Transverse colon (tissue), 4 donors: ENCODE measurements at regions not wholly inside any gene's neighbourhood (a gene's known extent, or its start where the extent isn't known, plus 50 kb on each side); places are given as distances from the start of the nearest gene placed in this dataset.

ENCODE experiments used
- DNase-seq: peaks from one replicate; pipeline ENCODE4 v3.0.0-alpha.2; 2019
- H3K27ac ChIP-seq, 4 donors: fragments of 200-600 bp; sonication (generic); 2 replicates each; pipeline ENCODE4 v1.5.1; 2016 to 2018; ENCODE audit warnings: inconsistent platforms in 4 of 4
- H3K27me3 ChIP-seq: fragments of 200-600 bp; sonication (generic); 2 replicates; pipeline ENCODE4 v1.5.1; 2017; ENCODE audit warnings: inconsistent platforms
- H3K36me3 ChIP-seq, 4 donors: fragments of 200-600 bp; sonication (generic); 2 replicates each; pipeline ENCODE4 v1.5.1; 2017 to 2019; ENCODE audit warnings: inconsistent platforms in 4 of 4
- H3K4me1 ChIP-seq, 4 donors: fragments of 200-600 bp; sonication (generic); 2 replicates each; pipeline ENCODE4 v1.5.1; 2017 to 2020; ENCODE audit warnings: inconsistent platforms in 4 of 4
- H3K4me3 ChIP-seq, 4 donors: fragments of 200-600 bp; sonication (generic); 1 replicate in 1 of 4; 2 replicates in 3 of 4; pipeline versions ENCODE4 v1.5.1 to v1.6.1; 2017 to 2019; ENCODE audit warnings: inconsistent platforms in 4 of 4
- H3K9me3 ChIP-seq, 2 donors: fragments of 200-600 bp; sonication (generic); 2 replicates each; pipeline ENCODE4 v1.5.1; 2017 to 2019; ENCODE audit warnings: inconsistent platforms in 2 of 2
- EP300 ChIP-seq: sonication (generic); formaldehyde crosslinking; IDR thresholded peaks from one replicate; pipeline ENCODE4 v1.6.1; 2017; ENCODE audit warnings: antibody characterized with exemption, low read depth
- POLR2A ChIP-seq: fragments of 450-650 bp; IDR thresholded peaks from one replicate; pipeline ENCODE4 v1.6.1; 2016; ENCODE audit warnings: antibody characterized with exemption, mild to moderate bottlenecking, moderate library complexity
- POLR2AphosphoS5 ChIP-seq, 3 donors: sonication (generic); formaldehyde crosslinking; IDR thresholded peaks; one replicate each; pipeline ENCODE4 v1.6.1; 2016; ENCODE audit warnings: antibody characterized with exemption in 3 of 3
- WGBS, 2 donors: methylation state at CpG; one replicate each; pipeline ENCODE4 v1.1.5; 2018; ENCODE audit warnings: low coverage in 1 of 2; 5-methylcytosine and 5-hydroxymethylcytosine counted together
- in situ Hi-C, 4 donors: fragments of 200-750 bp; cut with MboI; loops; one replicate each; pipeline versions ENCODE4 v1.15.0 to v1.15.1; 2017; ENCODE audit warnings: low sequenced_read_pairs in 3 of 4, low pct_ligation_motif_present in 1 of 4, low pct_unique_long_range_greater_than_20kb in 1 of 4
- intact Hi-C: fragments of 100-400 bp; cut with DNase I; formaldehyde crosslinking; loops from one replicate; pipeline ENCODE4 v1.15.1; 2023; ENCODE audit warnings: low total_unique reads
- TF ChIP-seq, protein P1 (sequence below), 5 experiments: fragments of 200-600 bp in 3 of 5; fragments of 450-650 bp in 2 of 5; sonication (generic) in 3 of 5; IDR thresholded peaks; 1 replicate in 2 of 5; 2 replicates in 3 of 5; pipeline ENCODE4 v1.5.1; 2016 to 2017; ENCODE audit warnings: antibody characterized with exemption in 5 of 5, inconsistent platforms in 3 of 5, mild to moderate bottlenecking in 2 of 5, moderate library complexity in 1 of 5

DNA sequence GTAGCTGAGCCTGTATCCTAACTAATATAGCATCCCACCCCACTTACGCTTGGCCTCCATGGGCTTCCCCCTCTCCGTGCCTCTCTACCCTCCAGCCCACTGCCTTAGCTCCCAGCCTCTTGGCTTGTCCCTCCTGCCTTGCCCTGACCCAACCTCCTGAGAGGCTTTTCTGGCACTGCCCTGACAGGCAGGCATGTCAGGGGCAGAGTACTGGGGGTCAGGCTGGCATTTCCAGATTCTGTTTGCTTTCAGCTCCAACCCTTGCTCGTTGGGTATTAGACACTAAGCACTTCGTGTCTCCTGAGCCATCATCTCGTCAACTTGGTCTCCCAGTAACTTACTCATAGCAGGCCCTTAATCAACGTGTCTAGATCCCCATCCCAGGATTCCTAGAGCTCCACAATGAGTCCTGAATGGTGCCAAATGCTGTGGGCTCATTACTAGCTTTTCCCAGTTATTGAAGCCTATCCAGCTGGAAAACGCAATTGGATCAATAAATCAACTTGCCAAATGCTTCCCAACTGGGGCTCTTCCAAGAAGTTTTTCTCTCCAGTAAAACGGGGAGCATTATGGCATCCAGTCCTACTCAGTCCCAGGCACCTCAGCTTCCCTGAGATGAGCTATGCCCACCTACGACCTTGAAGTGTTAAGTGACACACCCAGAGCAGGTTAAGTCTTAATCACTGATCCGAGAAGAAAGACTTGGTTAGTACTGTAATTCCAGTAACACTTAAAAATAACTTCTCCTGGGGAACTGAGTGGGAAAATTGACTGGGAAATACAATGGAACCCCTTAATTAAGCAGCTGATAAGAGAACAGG lies 78.5 kb upstream of the DLG1 start:
- no peaks in the 10 kb centered on the region for H3K36me3 ChIP-seq
- H3K27me3 ChIP-seq, result no peaks in the 10 kb centered on the region
- no peak for DNase-seq
- no peak overlapping the region for H3K4me3 ChIP-seq
- in situ Hi-C loops (no loop called here), intact Hi-C loops (no loop called here)
- H3K27ac ChIP-seq, result peak overlapping the region in 1 of 4 donors; percentile 65
- TF ChIP-seq, protein P1, sequence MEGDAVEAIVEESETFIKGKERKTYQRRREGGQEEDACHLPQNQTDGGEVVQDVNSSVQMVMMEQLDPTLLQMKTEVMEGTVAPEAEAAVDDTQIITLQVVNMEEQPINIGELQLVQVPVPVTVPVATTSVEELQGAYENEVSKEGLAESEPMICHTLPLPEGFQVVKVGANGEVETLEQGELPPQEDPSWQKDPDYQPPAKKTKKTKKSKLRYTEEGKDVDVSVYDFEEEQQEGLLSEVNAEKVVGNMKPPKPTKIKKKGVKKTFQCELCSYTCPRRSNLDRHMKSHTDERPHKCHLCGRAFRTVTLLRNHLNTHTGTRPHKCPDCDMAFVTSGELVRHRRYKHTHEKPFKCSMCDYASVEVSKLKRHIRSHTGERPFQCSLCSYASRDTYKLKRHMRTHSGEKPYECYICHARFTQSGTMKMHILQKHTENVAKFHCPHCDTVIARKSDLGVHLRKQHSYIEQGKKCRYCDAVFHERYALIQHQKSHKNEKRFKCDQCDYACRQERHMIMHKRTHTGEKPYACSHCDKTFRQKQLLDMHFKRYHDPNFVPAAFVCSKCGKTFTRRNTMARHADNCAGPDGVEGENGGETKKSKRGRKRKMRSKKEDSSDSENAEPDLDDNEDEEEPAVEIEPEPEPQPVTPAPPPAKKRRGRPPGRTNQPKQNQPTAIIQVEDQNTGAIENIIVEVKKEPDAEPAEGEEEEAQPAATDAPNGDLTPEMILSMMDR (IDR thresholded peaks at IDR 0.05), result no peak
- TF ChIP-seq POLR2AphosphoS5 (IDR thresholded peaks at IDR 0.05), result no peak
- no peak for TF ChIP-seq POLR2A
- TF ChIP-seq EP300, result no peak
- WGBS, 2 donors, result 72 to 81% methylated on average over 6 to 10 of the region's 10 CpGs
- peaks cover under 1 to 7% (median 4%) of the 10 kb centered on the region in 4 donors for H3K4me1 ChIP-seq
- H3K9me3 ChIP-seq, result no peaks in the 10 kb centered on the region

DNA sequence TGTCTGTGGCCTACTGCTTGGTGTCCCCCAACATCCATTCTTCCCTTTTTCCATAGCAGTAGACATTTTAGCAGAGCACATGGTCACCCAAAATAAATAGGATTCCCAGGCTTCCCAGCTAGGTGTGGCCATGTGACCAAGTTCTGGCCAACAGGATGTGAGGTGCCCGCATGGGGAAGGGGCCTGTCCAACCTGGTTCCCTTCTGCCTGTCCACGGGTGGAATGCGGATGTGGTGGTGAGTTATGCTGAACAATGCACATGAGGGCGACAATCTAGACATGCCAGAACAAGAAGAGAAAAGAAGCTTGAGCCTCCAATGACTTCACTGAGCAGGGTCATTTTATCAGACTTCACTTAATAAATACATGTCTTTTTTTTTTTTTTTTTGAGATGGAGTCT lies 77.6 kb upstream of the DLG1 start:
- Histone ChIP-seq H3K4me3 (no peak overlapping the region), H3K4me1 (peaks cover 4 to 15% (median 11%) of the 10 kb centered on the region in 4 donors), H3K27ac (no peak overlapping the region), H3K9me3 (no peaks in the 10 kb centered on the region), H3K36me3 (no peaks in the 10 kb centered on the region), H3K27me3 (no peaks in the 10 kb centered on the region)
- in situ Hi-C loops (no loop called here), intact Hi-C loops (no loop called here)
- TF ChIP-seq POLR2A (no peak), EP300 (no peak), POLR2AphosphoS5 (IDR thresholded peaks at IDR 0.05) (no peak)
- TF ChIP-seq, protein P1 (IDR thresholded peaks at IDR 0.05), result no peak
- WGBS, 2 donors, result 88% methylated on average over 4 of the region's 4 CpGs; no CpG with 5 or more reads in 1 of the 2 donors
- no peak for DNase-seq

DNA sequence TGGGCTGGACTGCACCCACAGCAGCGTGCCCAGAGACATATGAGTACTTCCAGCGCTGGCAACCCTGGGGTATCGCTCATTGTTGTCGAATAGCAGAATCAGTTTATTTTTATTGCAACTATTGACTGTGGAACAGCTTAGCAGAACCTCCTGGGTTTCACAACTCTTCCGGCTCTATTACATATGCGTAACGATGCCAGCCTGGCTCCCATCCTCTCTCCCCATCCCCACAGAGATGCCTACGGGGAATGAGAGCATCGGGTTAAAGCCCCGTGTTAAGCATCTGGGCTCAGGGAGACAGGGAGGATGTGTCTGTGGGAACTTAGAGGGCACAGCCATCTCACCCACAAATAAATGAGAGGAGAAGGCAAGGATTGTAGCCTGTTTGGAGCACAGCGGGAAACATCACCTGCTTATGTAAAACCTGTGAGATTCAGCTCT lies 76.6 kb upstream of the DLG1 start:
- no peaks in the 10 kb centered on the region for H3K27me3 ChIP-seq
- WGBS, 2 donors, result 89 to 90% methylated on average over 4 to 11 of the region's 11 CpGs
- peaks cover 4 to 16% (median 11%) of the 10 kb centered on the region in 4 donors for H3K4me1 ChIP-seq
- H3K27ac ChIP-seq, result no peak overlapping the region
- H3K36me3 ChIP-seq, result no peaks in the 10 kb centered on the region
- no peak overlapping the region for H3K4me3 ChIP-seq
- no peaks in the 10 kb centered on the region for H3K9me3 ChIP-seq
- intact Hi-C loops (no loop called here), in situ Hi-C loops (no loop called here)
- no peak for DNase-seq
- TF ChIP-seq EP300 (no peak), POLR2AphosphoS5 (IDR thresholded peaks at IDR 0.05) (no peak), POLR2A (no peak)
- TF ChIP-seq, protein P1 (IDR thresholded peaks at IDR 0.05), result no peak

DNA sequence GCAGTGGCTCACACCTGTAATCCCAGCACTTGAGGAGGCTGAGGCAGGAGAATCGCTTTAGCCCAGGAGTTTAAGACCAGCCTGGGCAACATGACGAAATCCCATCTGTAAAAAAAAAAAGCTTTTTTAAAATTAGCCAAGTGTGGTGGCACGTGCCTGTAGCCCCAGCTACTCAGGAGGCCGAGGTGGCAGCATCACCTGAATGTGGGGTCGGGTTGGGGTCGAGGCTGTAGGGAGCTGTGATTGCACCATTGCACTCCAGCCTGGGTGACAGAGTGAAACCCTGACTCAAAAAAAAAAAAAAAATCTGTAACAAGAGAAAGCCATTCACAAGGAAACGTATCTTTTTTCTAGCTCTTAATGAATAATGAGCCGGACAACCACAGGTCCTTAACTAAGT lies 74.7 kb upstream of the DLG1 start:
- DNase-seq, result no peak
- no peak overlapping the region for H3K4me3 ChIP-seq
- H3K36me3 ChIP-seq, result no peaks in the 10 kb centered on the region
- intact Hi-C loops, result no loop called here
- WGBS, 2 donors, result 67 to 89% methylated on average over 6 to 8 of the region's 8 CpGs
- no peaks in the 10 kb centered on the region for H3K9me3 ChIP-seq
- H3K4me1 ChIP-seq, result peaks cover 4 to 17% (median 11%) of the 10 kb centered on the region in 4 donors
- no peaks in the 10 kb centered on the region for H3K27me3 ChIP-seq
- H3K27ac ChIP-seq, result no peak overlapping the region
- TF ChIP-seq, protein P1 (IDR thresholded peaks at IDR 0.05), result no peak
- TF ChIP-seq EP300, result no peak
- no peak for TF ChIP-seq POLR2AphosphoS5 (IDR thresholded peaks at IDR 0.05)
- TF ChIP-seq POLR2A, result no peak
- in situ Hi-C loops, result no loop called here
